ENCODE measurements at regions not wholly inside any gene's neighbourhood (a gene's known extent, or its start where the extent isn't known, plus 50 kb on each side); places are given as distances from the start of the nearest gene placed in this dataset.

- Mint-ChIP-seq H3K27ac (no peak overlapping the region), H3K9me3 (ENCODE audit: low read depth) (no peaks in the 10 kb centered on the region), H3K36me3 (ENCODE audit: insufficient read depth) (no peaks in the 10 kb centered on the region), H3K4me1 (ENCODE audit: low read depth) (peaks cover 2% of the 10 kb centered on the region), H3K4me3 (ENCODE audit: low read depth) (no peak overlapping the region), H3K27me3 (no peaks in the 10 kb centered on the region)
- TF ChIP-seq CTCF (IDR thresholded peaks at IDR 0.05; ENCODE audit: unreplicated experiment), result peak; percentile 15
- no peak for DNase-seq (ENCODE audit: low spot score, unreplicated experiment)
These were observed 243.8 kb upstream of the LRATD1 start for GRCh38 chr2:14388724-14389123.

- Mint-ChIP-seq H3K36me3 (ENCODE audit: insufficient read depth) (no peaks in the 10 kb centered on the region), H3K9me3 (ENCODE audit: low read depth) (no peaks in the 10 kb centered on the region), H3K4me1 (ENCODE audit: low read depth) (peaks cover 19% of the 10 kb centered on the region), H3K27me3 (peaks cover 12% of the 10 kb centered on the region), H3K4me3 (ENCODE audit: low read depth) (no peak overlapping the region), H3K27ac (no peak overlapping the region)
- TF ChIP-seq CTCF (IDR thresholded peaks at IDR 0.05; ENCODE audit: unreplicated experiment), result no peak
- no peak for DNase-seq (ENCODE audit: low spot score, unreplicated experiment)
These were observed 235.9 kb upstream of the LRATD1 start for GRCh38 chr2:14396533-14397083.

GRCh38 chr2:14398641-14399040 lies 233.9 kb upstream of the LRATD1 start:
- H3K36me3 Mint-ChIP-seq (ENCODE audit: insufficient read depth), result no peaks in the 10 kb centered on the region
- no peak overlapping the region for H3K27ac Mint-ChIP-seq
- H3K4me1 Mint-ChIP-seq (ENCODE audit: low read depth), result peaks cover 27% of the 10 kb centered on the region

GRCh38 chr2:14401873-14402272 lies 230.6 kb upstream of the LRATD1 start:
- peak; percentile 11 for DNase-seq (ENCODE audit: low spot score, unreplicated experiment)
- no peaks in the 10 kb centered on the region for H3K9me3 Mint-ChIP-seq (ENCODE audit: low read depth)
- no peaks in the 10 kb centered on the region for H3K36me3 Mint-ChIP-seq (ENCODE audit: insufficient read depth)
- peaks cover 12% of the 10 kb centered on the region for H3K27me3 Mint-ChIP-seq
- no peak for TF ChIP-seq CTCF (IDR thresholded peaks at IDR 0.05; ENCODE audit: unreplicated experiment)
- H3K27ac Mint-ChIP-seq, result peak overlapping the region; percentile 94
- H3K4me3 Mint-ChIP-seq (ENCODE audit: low read depth), result no peak overlapping the region
- H3K4me1 Mint-ChIP-seq (ENCODE audit: low read depth), result peaks cover 21% of the 10 kb centered on the region

More at GRCh38 chr2:14398641-14399040, 233.9 kb upstream of the LRATD1 start:
- H3K27me3 Mint-ChIP-seq, result peaks cover 12% of the 10 kb centered on the region
- H3K9me3 Mint-ChIP-seq (ENCODE audit: low read depth), result no peaks in the 10 kb centered on the region
- H3K4me3 Mint-ChIP-seq (ENCODE audit: low read depth), result no peak overlapping the region
- DNase-seq (ENCODE audit: low spot score, unreplicated experiment), result no peak
- no peak for TF ChIP-seq CTCF (IDR thresholded peaks at IDR 0.05; ENCODE audit: unreplicated experiment)

GRCh38 chr2:14408695-14409094 lies 223.8 kb upstream of the LRATD1 start:
- Mint-ChIP-seq H3K36me3 (ENCODE audit: insufficient read depth) (peaks cover 1% of the 10 kb centered on the region), H3K4me3 (ENCODE audit: low read depth) (no peak overlapping the region), H3K27me3 (no peaks in the 10 kb centered on the region), H3K4me1 (ENCODE audit: low read depth) (no peaks in the 10 kb centered on the region), H3K9me3 (ENCODE audit: low read depth) (peaks cover 34% of the 10 kb centered on the region), H3K27ac (no peak overlapping the region)
- DNase-seq (ENCODE audit: low spot score, unreplicated experiment), result no peak
- TF ChIP-seq CTCF (IDR thresholded peaks at IDR 0.05; ENCODE audit: unreplicated experiment), result no peak
